HepG2 (cell line): ENCODE measurements at regions not wholly inside any gene's neighbourhood (a gene's known extent, or its start where the extent isn't known, plus 50 kb on each side); places are given as distances from the start of the nearest gene placed in this dataset.

Experiments used
- ATAC-seq: fragments of 200-7000 bp; cut with Tn5 transposase; 3 replicates; pipeline ENCODE4 v1.9.1; 2020; ENCODE audit warnings: mild to moderate bottlenecking, moderate library complexity
- BruUV-seq: library from RNA; stranded (reverse); fragments of 400-500 nt; replicated peaks from 2 replicates; lab custom pipeline; 2021; lab: Mats Ljungman, UMichigan
- CTCF ChIA-PET: fragments of 300-600 bp; formaldehyde crosslinking; extraction: SDS; loops from one replicate; lab custom pipeline; 2021; ENCODE audit warnings: low total read pairs, inconsistent platforms, low intra/inter-chr PET ratio; lab: Yijun Ruan, JAX
- POLR2A ChIA-PET: fragments of 350-600 bp; sonication (Branson Sonifier 250); formaldehyde crosslinking; loops from one replicate; lab custom pipeline; 2020; ENCODE audit warnings: antibody characterized with exemption, inconsistent platforms; lab: Yijun Ruan, JAX
- DNase-seq: peaks from one replicate; pipeline ENCODE4 v3.0.0-alpha.2; 2015; ENCODE audit warnings: low spot score
- FAIRE-seq: peaks from 3 replicates; lab custom pipeline; 2011; peaks lifted over from hg19 to GRCh38; lab: Jason Lieb, UNC
- H2AFZ ChIP-seq: one replicate; pipeline ENCODE4 v1.6.1; 2011; ENCODE audit warnings: low read length, inconsistent platforms
- H3K27ac ChIP-seq: fragments of 300-600 bp; 3 replicates; pipeline ENCODE4 v1.8.0; 2011; ENCODE audit warnings: mixed run types, mild to moderate bottlenecking, mixed read lengths, low read length, inconsistent platforms; ENCODE audit not compliant: insufficient read depth; ENCODE audit errors: extremely low read length
- H3K27me3 ChIP-seq, 2 experiments: fragments of 200-600 bp in 1 of 2; 2 replicates in 1 of 2; 3 replicates in 1 of 2; pipeline versions ENCODE4 v1.6.0 to v1.8.0; 2011; ENCODE audit warnings: low read length in 2 of 2, mild to moderate bottlenecking in 2 of 2, moderate library complexity in 2 of 2, inconsistent platforms in 1 of 2; ENCODE audit not compliant: insufficient read depth in 2 of 2, control insufficient read depth in 1 of 2
- H3K36me3 ChIP-seq, 2 experiments: fragments of 200-600 bp in 1 of 2; replicated peaks in 1 of 2; 2 replicates in 1 of 2; 3 replicates in 1 of 2; pipeline versions ENCODE4 v1.5.1 to v1.8.0; 2011; ENCODE audit warnings: low read length in 2 of 2, inconsistent platforms in 1 of 2; ENCODE audit not compliant: insufficient read depth in 2 of 2, control insufficient read depth in 1 of 2
- H3K4me1 ChIP-seq: 2 replicates; pipeline ENCODE4 v1.5.1; 2012; ENCODE audit warnings: low read length, inconsistent platforms; ENCODE audit not compliant: insufficient read depth
- H3K4me2 ChIP-seq: 2 replicates; pipeline ENCODE4 v1.6.0; 2011; ENCODE audit warnings: low read depth, low read length, inconsistent platforms
- H3K4me3 ChIP-seq, 3 experiments: fragments of 200-600 bp in 1 of 3; sonication (generic), shearing (Covaris generic) in 1 of 3; replicated peaks in 1 of 3; 2 replicates each; pipeline ENCODE4 v1.5.1; 2011 to 2016; ENCODE audit warnings: low read length in 3 of 3, inconsistent platforms in 2 of 3, low read depth in 2 of 3, mild to moderate bottlenecking in 2 of 3, control low read depth in 1 of 3, mixed read lengths in 1 of 3; ENCODE audit not compliant: insufficient read depth in 1 of 3
- H3K79me2 ChIP-seq: one replicate; pipeline ENCODE4 v1.6.1; 2011; ENCODE audit warnings: low read length, inconsistent platforms; ENCODE audit not compliant: insufficient read depth
- H3K9ac ChIP-seq: 2 replicates; pipeline ENCODE4 v1.6.0; 2011; ENCODE audit warnings: mild to moderate bottlenecking, low read depth, low read length, inconsistent platforms; ENCODE audit not compliant: insufficient read depth
- H3K9me3 ChIP-seq: 2 replicates; pipeline ENCODE4 v1.5.1; 2012; ENCODE audit warnings: mild to moderate bottlenecking, low read length
- H4K20me1 ChIP-seq: 2 replicates; pipeline ENCODE4 v1.6.0; 2011; ENCODE audit warnings: inconsistent platforms, mild to moderate bottlenecking, low read length, moderate library complexity; ENCODE audit not compliant: insufficient read depth
- AFF4 ChIP-seq: sonication (generic); formaldehyde crosslinking; IDR thresholded peaks from 2 replicates; pipeline ENCODE4 v1.4.0; 2020; ENCODE audit warnings: missing genetic modification reagents
- CENPBD1 ChIP-seq: sonication (generic); formaldehyde crosslinking; IDR thresholded peaks from 2 replicates; pipeline ENCODE4 v1.8.0; 2022; ENCODE audit warnings: missing genetic modification reagents, low read depth, mild to moderate bottlenecking, borderline replicate concordance
- CENPT ChIP-seq: sonication (generic); formaldehyde crosslinking; IDR thresholded peaks from 2 replicates; pipeline ENCODE4 v1.8.0; 2022; ENCODE audit warnings: low read depth, mild to moderate bottlenecking, moderate library complexity, missing genetic modification reagents
- IRF2 ChIP-seq: IDR thresholded peaks from 2 replicates; pipeline ENCODE4 v1.6.1; 2018; ENCODE audit warnings: missing genetic modification reagents, missing compliant biosample characterization
- PAX8 ChIP-seq: sonication (generic); formaldehyde crosslinking; IDR thresholded peaks from 2 replicates; pipeline ENCODE4 v1.8.0; 2022; ENCODE audit warnings: mild to moderate bottlenecking, missing genetic modification reagents, borderline replicate concordance
- TOPORS ChIP-seq: sonication (generic); formaldehyde crosslinking; IDR thresholded peaks from 2 replicates; pipeline ENCODE4 v1.8.0; 2023; ENCODE audit warnings: mild to moderate bottlenecking, missing genetic modification reagents
- ZNF121 ChIP-seq: sonication (generic); formaldehyde crosslinking; IDR thresholded peaks from 2 replicates; pipeline ENCODE4 v1.5.0; 2020; ENCODE audit warnings: mild to moderate bottlenecking, missing genetic modification reagents
- ZNF296 ChIP-seq: sonication (generic); formaldehyde crosslinking; conservative IDR thresholded peaks from 2 replicates; pipeline ENCODE4 v1.5.0; 2020; ENCODE audit warnings: mild to moderate bottlenecking, missing genetic modification reagents
- ZNF567 ChIP-seq: sonication (generic); formaldehyde crosslinking; IDR thresholded peaks from 2 replicates; pipeline ENCODE4 v1.8.1; 2023; ENCODE audit warnings: mild to moderate bottlenecking, missing genetic modification reagents, borderline replicate concordance
- ZNF687 ChIP-seq: sonication (generic); formaldehyde crosslinking; IDR thresholded peaks from 2 replicates; pipeline ENCODE4 v1.5.1; 2020; ENCODE audit warnings: mild to moderate bottlenecking, missing genetic modification reagents, moderate library complexity
- ZNF747 ChIP-seq: sonication (generic); formaldehyde crosslinking; IDR thresholded peaks from 2 replicates; pipeline ENCODE4 v1.8.1; 2023; ENCODE audit warnings: missing genetic modification reagents, mild to moderate bottlenecking, borderline replicate concordance
- WGBS: methylation state at CpG from one replicate; pipeline ENCODE4 v1.1.6; 2017; ENCODE audit warnings: low lambda C conversion rate; 5-methylcytosine and 5-hydroxymethylcytosine counted together
- in situ Hi-C: cut with HindIII; loops from 2 replicates; pipeline ENCODE4 v1.10.0; 2017; ENCODE audit warnings: low pct_unique_long_range_greater_than_20kb; ENCODE audit not compliant: extremely low pct_ligation_motif_present
- intact Hi-C: fragments of 100-400 bp; cut with micrococcal nuclease; formaldehyde crosslinking; loops from one replicate; pipeline ENCODE4 v1.10.0; 2022; ENCODE audit not compliant: unreplicated experiment

DNA sequence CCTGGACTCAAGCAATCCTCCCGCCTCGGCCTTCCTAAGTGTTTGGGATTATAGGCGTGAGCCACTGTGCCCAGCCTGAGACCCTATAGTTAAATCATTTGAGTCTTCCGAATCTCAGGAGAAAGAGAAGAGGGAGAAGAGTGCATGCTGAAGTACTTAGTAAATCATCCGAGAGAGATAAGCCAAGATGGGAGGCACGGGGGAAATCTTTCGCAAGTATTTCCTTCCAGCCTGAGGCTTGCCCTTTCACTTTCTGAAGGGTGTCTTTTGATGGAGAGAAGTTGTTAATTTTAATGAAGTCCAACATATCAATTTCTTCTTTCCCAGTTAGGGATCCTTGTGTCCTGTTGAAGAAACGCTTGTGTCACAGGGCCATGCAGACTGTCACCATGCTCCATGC is 97.1 kb upstream of the SLC6A6 start:
- H3K27me3 ChIP-seq = peaks cover 6 to 47% of the 10 kb centered on the region in 2 experiments
- no peak overlapping the region for H2AFZ ChIP-seq
- ATAC-seq (no peak), DNase-seq (no peak), FAIRE-seq (no peak)
- intact Hi-C loops = no loop called here
- H3K4me1 ChIP-seq = peaks cover 10% of the 10 kb centered on the region; the same call in 1 of the 2 replicates
- in situ Hi-C loops = no loop called here
- no peak overlapping the region for H3K4me2 ChIP-seq
- 27% methylated on average over 8 of the region's 8 CpGs for WGBS
- no peaks in the 10 kb centered on the region for H3K79me2 ChIP-seq
- H4K20me1 ChIP-seq = no peaks in the 10 kb centered on the region
- POLR2A ChIA-PET = no interaction called here
- no TSS peak for BruUV-seq
- no peak overlapping the region for H3K4me3 ChIP-seq
- H3K27ac ChIP-seq = no peak overlapping the region
- CTCF ChIA-PET = no interaction called here
- H3K9ac ChIP-seq = no peak overlapping the region
- no peaks in the 10 kb centered on the region for H3K36me3 ChIP-seq
- no peaks in the 10 kb centered on the region for H3K9me3 ChIP-seq
- TF ChIP-seq CENPT (CRISPR knock-in tag) (no peak), TOPORS (CRISPR knock-in tag) (no peak), PAX8 (CRISPR knock-in tag) (no peak), CENPBD1 (CRISPR knock-in tag) (no peak), IRF2 (CRISPR knock-in tag) (no peak), ZNF687 (CRISPR knock-in tag) (no peak), ZNF296 (no peak), ZNF121 (CRISPR knock-in tag) (no peak), AFF4 (CRISPR knock-in tag) (no peak), ZNF567 (CRISPR knock-in tag) (no peak), ZNF747 (CRISPR knock-in tag) (no peak)
